ENCODE measurements at regions not wholly inside any gene's neighbourhood (a gene's known extent, or its start where the extent isn't known, plus 50 kb on each side); places are given as distances from the start of the nearest gene placed in this dataset.

GRCh38 chr5:125826214-125826613 is 597.0 kb upstream of the GRAMD2B start:
- H3K9me3 ChIP-seq (ENCODE audit: low read length), result no peaks in the 10 kb centered on the region
- TF ChIP-seq CTCF (conservative IDR thresholded peaks at IDR 0.05; ENCODE audit: low read length) (no peak), EZH2phosphoT487 (IDR thresholded peaks at IDR 0.05; ENCODE audit: borderline replicate concordance, low read depth, low read length) (no peak)
- ChIA-PET POLR2A (no interaction called here), CTCF (ENCODE audit: unreplicated experiment) (no interaction called here)
- no peak for DNase-seq (ENCODE audit: low spot score)
- no peaks in the 10 kb centered on the region for H4K20me1 ChIP-seq (ENCODE audit: insufficient read depth, low read length)
- H3K9me2 ChIP-seq (ENCODE audit: insufficient read depth, low read length), result no peaks in the 10 kb centered on the region
- no peaks in the 10 kb centered on the region for H3K36me3 ChIP-seq (ENCODE audit: insufficient read depth, low read length)
- no peak overlapping the region for H3K4me3 ChIP-seq (ENCODE audit: low read depth, low read length, poor library complexity, severe bottlenecking)
- peaks cover 7% of the 10 kb centered on the region for H3K4me1 ChIP-seq (ENCODE audit: insufficient read depth, low read length, poor library complexity, severe bottlenecking)
- BruUV-seq (replicated peaks), result no TSS peak
- no peak overlapping the region for H2AFZ ChIP-seq (ENCODE audit: low read length)
- H3K4me2 ChIP-seq (ENCODE audit: low read length), result no peak overlapping the region
- no peaks in the 10 kb centered on the region for H3K79me2 ChIP-seq (ENCODE audit: insufficient read depth, low read depth, low read length)
- intact Hi-C loops (cut with micrococcal nuclease; ENCODE audit: unreplicated experiment), result no loop called here
- no peak overlapping the region for H3K27ac ChIP-seq (ENCODE audit: low read depth, low read length, poor library complexity, severe bottlenecking)

- DNase-seq (ENCODE audit: low spot score), result peak; percentile 80
Observed at GRCh38 chr5:125829349-125829748, 593.9 kb upstream of the GRAMD2B start.

GRCh38 chr5:125833398-125833797 is 589.8 kb upstream of the GRAMD2B start:
- Histone ChIP-seq H3K79me2 (ENCODE audit: insufficient read depth, low read depth, low read length) (no peaks in the 10 kb centered on the region), H3K4me3 (ENCODE audit: low read depth, low read length, poor library complexity, severe bottlenecking) (no peak overlapping the region), H3K4me2 (ENCODE audit: low read length) (no peak overlapping the region), H4K20me1 (ENCODE audit: insufficient read depth, low read length) (no peaks in the 10 kb centered on the region), H3K36me3 (ENCODE audit: insufficient read depth, low read length) (no peaks in the 10 kb centered on the region), H2AFZ (ENCODE audit: low read length) (no peak overlapping the region), H3K27ac (ENCODE audit: low read depth, low read length, poor library complexity, severe bottlenecking) (no peak overlapping the region), H3K4me1 (ENCODE audit: insufficient read depth, low read length, poor library complexity, severe bottlenecking) (peaks cover 7% of the 10 kb centered on the region), H3K9me3 (ENCODE audit: low read length) (no peaks in the 10 kb centered on the region), H3K9me2 (ENCODE audit: insufficient read depth, low read length) (no peaks in the 10 kb centered on the region)
- TF ChIP-seq EZH2phosphoT487 (IDR thresholded peaks at IDR 0.05; ENCODE audit: borderline replicate concordance, low read depth, low read length), result no peak
- TF ChIP-seq CTCF (conservative IDR thresholded peaks at IDR 0.05; ENCODE audit: low read length), result no peak
- no TSS peak for BruUV-seq (replicated peaks)
- intact Hi-C loops (cut with micrococcal nuclease; ENCODE audit: unreplicated experiment), result no loop called here
- CTCF ChIA-PET (ENCODE audit: unreplicated experiment), result no interaction called here
- no peak for DNase-seq (ENCODE audit: low spot score)
- POLR2A ChIA-PET, result interaction anchor here (1.2 kb wide), 1 partner anchor 13 kb away, joined by 3 read pairs; no protein-coding TSS in a partner anchor

More at GRCh38 chr5:125829349-125829748, 593.9 kb upstream of the GRAMD2B start:
- CTCF ChIA-PET (ENCODE audit: unreplicated experiment), result no interaction called here
- H3K4me2 ChIP-seq (ENCODE audit: low read length), result peak overlapping the region; percentile 31
- intact Hi-C loops (cut with micrococcal nuclease; ENCODE audit: unreplicated experiment), result no loop called here
- no peaks in the 10 kb centered on the region for H3K9me3 ChIP-seq (ENCODE audit: low read length)
- H3K36me3 ChIP-seq (ENCODE audit: insufficient read depth, low read length), result no peaks in the 10 kb centered on the region
- no peak overlapping the region for H3K4me3 ChIP-seq (ENCODE audit: low read depth, low read length, poor library complexity, severe bottlenecking)
- BruUV-seq (replicated peaks), result no TSS peak
- no peak overlapping the region for H2AFZ ChIP-seq (ENCODE audit: low read length)
- TF ChIP-seq EZH2phosphoT487 (IDR thresholded peaks at IDR 0.05; ENCODE audit: borderline replicate concordance, low read depth, low read length) (no peak), CTCF (conservative IDR thresholded peaks at IDR 0.05; ENCODE audit: low read length) (peak; percentile 54)
- H3K9me2 ChIP-seq (ENCODE audit: insufficient read depth, low read length), result no peaks in the 10 kb centered on the region
- no peaks in the 10 kb centered on the region for H4K20me1 ChIP-seq (ENCODE audit: insufficient read depth, low read length)
- H3K79me2 ChIP-seq (ENCODE audit: insufficient read depth, low read depth, low read length), result no peaks in the 10 kb centered on the region
- peaks cover 7% of the 10 kb centered on the region for H3K4me1 ChIP-seq (ENCODE audit: insufficient read depth, low read length, poor library complexity, severe bottlenecking)
- POLR2A ChIA-PET, result no interaction called here
- H3K27ac ChIP-seq (ENCODE audit: low read depth, low read length, poor library complexity, severe bottlenecking), result no peak overlapping the region
